HEK293T (cell line): ENCODE measurements at regions not wholly inside any gene's neighbourhood (a gene's known extent, or its start where the extent isn't known, plus 50 kb on each side); places are given as distances from the start of the nearest gene placed in this dataset.

Source experiments
- ARNT ChIP-seq: fragments of 450-650 bp; IDR thresholded peaks from 2 replicates; pipeline ENCODE4 v1.6.1; 2017; ENCODE audit warnings: mild to moderate bottlenecking
- BHLHE40 ChIP-seq: fragments of 450-650 bp; IDR thresholded peaks from 2 replicates; pipeline ENCODE4 v1.6.1; 2016; ENCODE audit warnings: mild to moderate bottlenecking, moderate library complexity, borderline replicate concordance
- ELF4 ChIP-seq: fragments of 450-650 bp; IDR thresholded peaks from 2 replicates; pipeline ENCODE4 v1.6.1; 2017; ENCODE audit warnings: antibody characterized with exemption
- FOXA1 ChIP-seq: fragments of 450-650 bp; IDR thresholded peaks from 2 replicates; pipeline ENCODE4 v1.6.1; 2016; ENCODE audit warnings: mild to moderate bottlenecking
- HDGF ChIP-seq: fragments of 450-650 bp; IDR thresholded peaks from 2 replicates; pipeline ENCODE4 v1.6.1; 2017; ENCODE audit warnings: antibody characterized with exemption, borderline replicate concordance
- NFRKB ChIP-seq: fragments of 450-650 bp; IDR thresholded peaks from 2 replicates; pipeline ENCODE4 v1.6.1; 2016; ENCODE audit warnings: mild to moderate bottlenecking, moderate library complexity
- SP1 ChIP-seq: fragments of 450-650 bp; IDR thresholded peaks from 2 replicates; pipeline ENCODE4 v1.6.1; 2017
- SUZ12 ChIP-seq: fragments of 450-650 bp; IDR thresholded peaks from 2 replicates; pipeline ENCODE4 v1.6.1; 2016; ENCODE audit warnings: mild to moderate bottlenecking
- TARDBP ChIP-seq: fragments of 450-650 bp; IDR thresholded peaks from 2 replicates; pipeline ENCODE4 v1.6.1; 2016
- ZNF384 ChIP-seq: fragments of 450-650 bp; IDR thresholded peaks from 2 replicates; pipeline ENCODE4 v1.6.1; 2016

DNA sequence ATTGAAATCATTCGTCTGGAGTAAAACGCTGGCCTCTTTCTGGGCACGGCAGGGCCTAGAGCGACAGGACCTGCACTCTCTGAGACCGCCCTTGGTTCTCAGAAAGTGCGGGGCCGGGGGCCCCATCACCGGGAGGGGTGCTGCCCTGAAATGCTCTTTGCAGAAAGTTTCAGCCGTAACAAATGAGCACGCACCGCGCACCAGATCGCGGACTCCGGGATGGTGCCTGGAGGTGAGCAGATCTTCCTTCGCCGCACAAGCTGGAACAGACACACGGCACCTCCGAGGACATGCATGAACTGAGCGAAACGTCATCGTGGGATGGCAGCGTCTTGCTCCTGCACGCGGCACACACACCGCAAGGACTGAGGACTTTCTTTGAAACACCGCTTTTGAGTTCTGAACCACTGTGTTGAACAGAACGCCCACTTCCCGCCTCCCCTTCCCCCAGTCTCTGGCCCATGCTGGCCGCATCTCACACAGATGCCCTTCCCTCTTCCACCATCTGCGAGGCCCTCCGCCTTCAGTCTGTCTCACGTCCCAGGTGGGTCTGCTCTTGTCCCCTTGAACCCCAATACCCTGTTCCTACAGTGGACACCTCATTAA is 538.7 kb upstream of the MGMT start:
- TF ChIP-seq NFRKB (no peak), HDGF (no peak), ZNF384 (no peak), ARNT (no peak), SP1 (no peak), ELF4 (no peak), TARDBP (no peak), FOXA1 (no peak), SUZ12 (no peak), BHLHE40 (no peak)
